NT2/D1 (cell line): ENCODE measurements at regions not wholly inside any gene's neighbourhood (a gene's known extent, or its start where the extent isn't known, plus 50 kb on each side); places are given as distances from the start of the nearest gene placed in this dataset.

ENCODE experiments used
- DNase-seq: peaks from one replicate; pipeline ENCODE4 v3.0.0-alpha.2; 2011; ENCODE audit warnings: low read depth, low spot score
- H3K27me3 ChIP-seq: 2 replicates; pipeline ENCODE4 v1.6.0; 2011; ENCODE audit warnings: mild to moderate bottlenecking; ENCODE audit not compliant: insufficient read length, insufficient read depth
- H3K36me3 ChIP-seq: 2 replicates; pipeline ENCODE4 v1.6.1; 2011; ENCODE audit warnings: mild to moderate bottlenecking, low read length, mixed read lengths; ENCODE audit not compliant: insufficient read depth, insufficient read length
- H3K4me1 ChIP-seq: 2 replicates; pipeline ENCODE4 v1.5.1; 2011; ENCODE audit not compliant: insufficient read depth, insufficient read length
- H3K4me3 ChIP-seq: 2 replicates; pipeline ENCODE4 v1.5.1; 2011; ENCODE audit warnings: low read depth; ENCODE audit not compliant: insufficient read length
- H3K9ac ChIP-seq: 2 replicates; pipeline ENCODE4 v1.6.0; 2011; ENCODE audit warnings: low read depth; ENCODE audit not compliant: insufficient read length
- H3K9me3 ChIP-seq: 2 replicates; pipeline ENCODE4 v1.5.1; 2011; ENCODE audit warnings: mild to moderate bottlenecking, low read length; ENCODE audit not compliant: insufficient read depth
- SUZ12 ChIP-seq: IDR thresholded peaks from 2 replicates; pipeline ENCODE4 v1.6.1; 2011; ENCODE audit not compliant: insufficient read length, insufficient read depth; ENCODE audit errors: extremely low read depth
- YY1 ChIP-seq: IDR thresholded peaks from 2 replicates; pipeline ENCODE4 v1.6.1; 2011; ENCODE audit not compliant: insufficient read length, insufficient read depth
- ZNF274 ChIP-seq: IDR thresholded peaks from 2 replicates; pipeline ENCODE4 v1.6.1; 2011; ENCODE audit warnings: mild to moderate bottlenecking, low read depth, low read length

- TF ChIP-seq YY1 (no peak), ZNF274 (no peak), SUZ12 (no peak)
- Histone ChIP-seq H3K9me3 (no peaks in the 10 kb centered on the region), H3K4me1 (no peaks in the 10 kb centered on the region), H3K9ac (no peak overlapping the region), H3K27me3 (no peaks in the 10 kb centered on the region), H3K4me3 (no peak overlapping the region), H3K36me3 (no peaks in the 10 kb centered on the region)
- no peak for DNase-seq
Measured at GRCh38 chr7:17166824-17167379, 131.6 kb upstream of the AHR start.

DNA sequence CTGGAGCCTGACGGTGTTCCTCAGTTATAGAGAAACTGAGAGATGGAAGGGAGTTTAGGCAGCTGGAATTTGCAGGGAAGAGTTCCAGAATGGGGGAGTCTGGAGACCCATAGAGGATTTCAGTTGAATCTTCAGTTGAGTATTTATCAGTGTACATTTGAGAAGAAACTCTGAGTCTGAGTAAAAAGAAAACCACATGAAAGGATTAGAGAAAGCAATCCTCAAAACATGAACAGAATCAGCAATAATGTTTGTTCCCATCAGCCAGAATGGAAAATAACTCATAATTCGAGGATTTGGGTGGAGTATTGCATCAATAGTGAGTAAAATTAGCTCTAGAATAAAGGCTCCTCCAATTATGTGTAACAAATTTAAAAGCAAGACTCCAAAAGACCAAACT lies 130.0 kb upstream of the AHR start:
- DNase-seq, result no peak
- TF ChIP-seq ZNF274 (no peak), SUZ12 (no peak), YY1 (no peak)
- Histone ChIP-seq H3K9me3 (no peaks in the 10 kb centered on the region), H3K27me3 (no peaks in the 10 kb centered on the region), H3K4me3 (no peak overlapping the region), H3K36me3 (no peaks in the 10 kb centered on the region), H3K4me1 (no peaks in the 10 kb centered on the region), H3K9ac (no peak overlapping the region)

DNA sequence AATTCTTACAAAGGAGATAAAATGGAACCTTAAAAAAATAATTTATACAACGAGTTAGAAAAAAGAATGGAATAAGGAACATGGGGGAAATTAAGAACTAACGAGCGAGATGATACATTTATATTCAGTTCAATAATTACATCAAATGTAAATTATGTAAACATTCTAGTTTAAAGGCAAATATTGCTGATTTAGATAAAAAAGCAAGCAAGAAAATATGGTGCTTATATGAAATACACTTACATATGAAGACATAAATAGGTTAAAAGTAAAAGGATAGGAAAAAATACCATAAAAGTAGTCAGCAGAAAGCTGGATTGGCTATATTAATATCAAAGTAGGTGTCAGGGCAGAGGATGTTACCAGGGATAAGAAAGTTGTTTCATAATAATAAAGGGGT lies 127.0 kb upstream of the AHR start:
- Histone ChIP-seq H3K4me1 (no peaks in the 10 kb centered on the region), H3K36me3 (no peaks in the 10 kb centered on the region), H3K9me3 (no peaks in the 10 kb centered on the region), H3K9ac (no peak overlapping the region), H3K27me3 (no peaks in the 10 kb centered on the region), H3K4me3 (no peak overlapping the region)
- DNase-seq, result no peak
- no peak for TF ChIP-seq ZNF274
- TF ChIP-seq YY1, result no peak
- TF ChIP-seq SUZ12, result no peak

GRCh38 chr7:17176371-17177032 lies 122.0 kb upstream of the AHR start:
- no peak for DNase-seq
- Histone ChIP-seq H3K36me3 (no peaks in the 10 kb centered on the region), H3K9ac (no peak overlapping the region), H3K4me3 (no peak overlapping the region), H3K4me1 (no peaks in the 10 kb centered on the region), H3K27me3 (no peaks in the 10 kb centered on the region), H3K9me3 (no peaks in the 10 kb centered on the region)
- TF ChIP-seq SUZ12 (no peak), ZNF274 (no peak), YY1 (no peak)

DNA sequence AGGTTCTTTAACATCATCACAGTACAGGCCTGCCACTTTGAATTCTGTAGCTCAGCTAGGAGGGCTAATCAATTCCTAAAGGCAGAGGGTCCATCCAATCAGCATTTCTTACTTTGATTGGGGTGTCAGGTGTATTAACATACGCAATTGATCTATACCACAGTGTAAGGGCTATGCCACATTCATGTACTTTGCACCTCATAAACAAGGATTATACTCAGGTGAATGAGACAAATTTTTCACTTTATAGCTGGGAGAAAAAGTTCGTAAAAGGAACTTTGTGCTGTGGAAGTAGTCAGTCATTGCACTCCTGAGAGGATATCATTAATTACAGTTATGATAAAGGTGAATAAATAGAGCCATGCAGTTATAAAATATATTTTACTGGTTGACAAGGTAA lies 119.9 kb upstream of the AHR start:
- Histone ChIP-seq H3K9me3 (no peaks in the 10 kb centered on the region), H3K4me3 (no peak overlapping the region), H3K4me1 (no peaks in the 10 kb centered on the region), H3K9ac (no peak overlapping the region), H3K27me3 (no peaks in the 10 kb centered on the region), H3K36me3 (no peaks in the 10 kb centered on the region)
- DNase-seq, result no peak
- TF ChIP-seq SUZ12, result no peak
- TF ChIP-seq ZNF274, result no peak
- no peak for TF ChIP-seq YY1

DNA sequence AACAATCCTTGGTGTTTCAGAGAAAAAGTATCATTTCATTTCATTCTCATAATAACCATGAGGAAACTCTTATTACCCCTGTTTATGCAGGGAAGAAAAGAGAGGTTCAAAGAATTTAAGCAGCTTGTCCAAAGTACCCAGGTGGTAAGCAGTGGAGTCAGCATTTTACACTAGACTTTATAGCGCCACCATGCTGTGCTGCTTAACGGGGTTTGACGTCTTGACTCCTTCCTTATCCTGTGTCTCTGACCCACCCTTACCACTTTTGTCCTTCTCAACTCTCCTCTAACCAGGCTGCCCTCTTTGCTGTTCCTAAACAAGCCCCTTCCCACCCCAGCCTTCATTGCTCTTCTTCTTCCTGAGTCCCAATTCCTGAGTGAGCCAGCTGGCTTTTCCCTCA lies 117.0 kb upstream of the AHR start:
- no peaks in the 10 kb centered on the region for H3K4me1 ChIP-seq
- no peaks in the 10 kb centered on the region for H3K27me3 ChIP-seq
- H3K9me3 ChIP-seq, result no peaks in the 10 kb centered on the region
- H3K4me3 ChIP-seq, result no peak overlapping the region
- H3K9ac ChIP-seq, result no peak overlapping the region
- TF ChIP-seq ZNF274 (no peak), YY1 (no peak), SUZ12 (no peak)
- DNase-seq, result no peak
- no peaks in the 10 kb centered on the region for H3K36me3 ChIP-seq

GRCh38 chr7:17183630-17184328 lies 114.7 kb upstream of the AHR start:
- TF ChIP-seq YY1 (no peak), ZNF274 (no peak), SUZ12 (no peak)
- H3K4me3 ChIP-seq, result no peak overlapping the region
- DNase-seq, result no peak

More at GRCh38 chr7:17183630-17184328, 114.7 kb upstream of the AHR start:
- Histone ChIP-seq H3K9ac (no peak overlapping the region), H3K27me3 (no peaks in the 10 kb centered on the region), H3K36me3 (no peaks in the 10 kb centered on the region), H3K4me1 (no peaks in the 10 kb centered on the region), H3K9me3 (no peaks in the 10 kb centered on the region)
